ENCODE measurements at regions not wholly inside any gene's neighbourhood (a gene's known extent, or its start where the extent isn't known, plus 50 kb on each side); places are given as distances from the start of the nearest gene placed in this dataset.

GRCh38 chr7:24417526-24418120 is 133.6 kb downstream of the NPY start:
- H3K27ac ChIP-seq: no peak overlapping the region
- no peak for TF ChIP-seq ZFX (IDR thresholded peaks at IDR 0.05; ENCODE audit: borderline replicate concordance)
- TF ChIP-seq CTCF (IDR thresholded peaks at IDR 0.05): no peak

- TF ChIP-seq ZFX (IDR thresholded peaks at IDR 0.05; ENCODE audit: borderline replicate concordance) (no peak), CTCF (IDR thresholded peaks at IDR 0.05) (no peak)
Observed at GRCh38 chr7:24419077-24419476, 135.1 kb downstream of the NPY start.

GRCh38 chr7:24419511-24419910 is 135.5 kb downstream of the NPY start:
- TF ChIP-seq ZFX (IDR thresholded peaks at IDR 0.05; ENCODE audit: borderline replicate concordance) (no peak), CTCF (IDR thresholded peaks at IDR 0.05) (no peak)
- no peak overlapping the region for H3K27ac ChIP-seq

More at GRCh38 chr7:24419077-24419476, 135.1 kb downstream of the NPY start:
- no peak overlapping the region for H3K27ac ChIP-seq

- H3K27ac ChIP-seq: no peak overlapping the region
- TF ChIP-seq CTCF (IDR thresholded peaks at IDR 0.05) (no peak), ZFX (IDR thresholded peaks at IDR 0.05; ENCODE audit: borderline replicate concordance) (no peak)
Observed at GRCh38 chr7:24422441-24423010, 138.5 kb downstream of the NPY start.

GRCh38 chr7:24425664-24426063 is 141.7 kb downstream of the NPY start:
- no peak for TF ChIP-seq ZFX (IDR thresholded peaks at IDR 0.05; ENCODE audit: borderline replicate concordance)
- no peak for TF ChIP-seq CTCF (IDR thresholded peaks at IDR 0.05)
- H3K27ac ChIP-seq: no peak overlapping the region

- no peak overlapping the region for H3K27ac ChIP-seq
- no peak for TF ChIP-seq ZFX (IDR thresholded peaks at IDR 0.05; ENCODE audit: borderline replicate concordance)
- TF ChIP-seq CTCF (IDR thresholded peaks at IDR 0.05): no peak
Observed at GRCh38 chr7:24427048-24427447, 143.1 kb downstream of the NPY start.

- no peak for TF ChIP-seq CTCF (IDR thresholded peaks at IDR 0.05)
- TF ChIP-seq ZFX (IDR thresholded peaks at IDR 0.05; ENCODE audit: borderline replicate concordance): no peak
- H3K27ac ChIP-seq: no peak overlapping the region
Observed at GRCh38 chr7:24428676-24429075, 144.6 kb upstream of the PALS2 start.

Data from 22Rv1 (cell line).